GM12878 (cell line): ENCODE measurements at regions not wholly inside any gene's neighbourhood (a gene's known extent, or its start where the extent isn't known, plus 50 kb on each side); places are given as distances from the start of the nearest gene placed in this dataset.

Experiments used
- ATAC-seq: fragments of 200-7000 bp; cut with Tn5 transposase; 3 replicates; pipeline ENCODE4 v1.9.1; 2020; ENCODE audit warnings: mild to moderate bottlenecking, moderate library complexity
- BruUV-seq: library from RNA; stranded (reverse); fragments of 400-500 nt; replicated peaks from 2 replicates; lab custom pipeline; 2021; lab: Mats Ljungman, UMichigan
- CTCF ChIA-PET: fragments of 300-600 bp; sonication (Branson Sonifier 250); formaldehyde crosslinking; extraction: SDS; loops from one replicate; lab custom pipeline; 2021; ENCODE audit warnings: inconsistent platforms; lab: Yijun Ruan, JAX
- POLR2A ChIA-PET: fragments of 350-600 bp; formaldehyde crosslinking; extraction: SDS; loops from one replicate; lab custom pipeline; 2021; ENCODE audit warnings: inconsistent platforms; lab: Charles Lee
- RAD21 ChIA-PET: fragments of 300-600 bp; sonication (Branson Sonifier 250); formaldehyde crosslinking; loops from one replicate; lab custom pipeline; 2023; ENCODE audit warnings: antibody characterized with exemption; ENCODE audit not compliant: unreplicated experiment; lab: Charles Lee
- SMC1A ChIA-PET: fragments of 300-600 bp; sonication (Branson Sonifier 250); formaldehyde crosslinking; loops from one replicate; lab custom pipeline; 2023; ENCODE audit not compliant: unreplicated experiment, uncharacterized antibody; lab: Charles Lee
- DNase-seq: peaks from one replicate; pipeline ENCODE4 v3.0.0-alpha.2; 2011; ENCODE audit warnings: low read depth, low spot score
- FAIRE-seq: peaks from 3 replicates; lab custom pipeline; 2011; peaks lifted over from hg19 to GRCh38; lab: Jason Lieb, UNC
- H2AFZ ChIP-seq: 2 replicates; pipeline ENCODE4 v1.6.0; 2011; ENCODE audit warnings: low read depth, low read length, control low read depth; ENCODE audit not compliant: control insufficient read depth
- H3K27ac ChIP-seq: 2 replicates; pipeline ENCODE4 v1.5.1; 2011; ENCODE audit warnings: control low read depth; ENCODE audit not compliant: control insufficient read depth, insufficient read depth
- H3K27me3 ChIP-seq, 2 experiments: replicated peaks in 1 of 2; 2 replicates each; pipeline versions ENCODE4 v1.6.0 to v1.6.1; 2011; ENCODE audit warnings: low read length in 1 of 2; ENCODE audit not compliant: control insufficient read depth in 2 of 2, insufficient read depth in 2 of 2
- H3K36me3 ChIP-seq, 2 experiments: 2 replicates each; pipeline ENCODE4 v1.5.1; 2011; ENCODE audit warnings: low read length in 1 of 2; ENCODE audit not compliant: control insufficient read depth in 2 of 2, insufficient read depth in 2 of 2
- H3K4me1 ChIP-seq: 2 replicates; pipeline ENCODE4 v1.6.1; 2011; ENCODE audit warnings: mild to moderate bottlenecking, low read length, moderate library complexity, mixed read lengths; ENCODE audit not compliant: control insufficient read depth, insufficient read depth
- H3K4me2 ChIP-seq: 2 replicates; pipeline ENCODE4 v1.6.0; 2011; ENCODE audit warnings: control low read depth; ENCODE audit not compliant: control insufficient read depth, insufficient read depth
- H3K4me3 ChIP-seq: fragments of 200-600 bp; sonication (generic); 2 replicates; pipeline ENCODE4 v1.5.1; 2016
- H3K79me2 ChIP-seq: 2 replicates; pipeline ENCODE4 v1.6.0; 2011; ENCODE audit warnings: low read length; ENCODE audit not compliant: control insufficient read depth, insufficient read depth
- H3K9ac ChIP-seq: 2 replicates; pipeline ENCODE4 v1.8.0; 2011; ENCODE audit warnings: low read length, control low read depth, mixed read lengths; ENCODE audit not compliant: control insufficient read depth, insufficient read depth
- H3K9me3 ChIP-seq: replicated peaks from 3 replicates; pipeline ENCODE4 v1.5.1; 2011; ENCODE audit warnings: mild to moderate bottlenecking, low read length; ENCODE audit not compliant: control insufficient read depth, insufficient read depth
- H4K20me1 ChIP-seq: 2 replicates; pipeline ENCODE4 v1.6.0; 2011; ENCODE audit not compliant: control insufficient read depth, insufficient read depth
- ATF2 ChIP-seq: IDR thresholded peaks from 2 replicates; pipeline ENCODE4 v1.6.1; 2012; ENCODE audit warnings: low read length, inconsistent platforms
- BCL11A ChIP-seq: IDR thresholded peaks from 2 replicates; pipeline ENCODE4 v1.6.1; 2011; ENCODE audit warnings: low read depth, low read length
- BRCA1 ChIP-seq: IDR thresholded peaks from 2 replicates; pipeline ENCODE4 v1.6.1; 2011; ENCODE audit warnings: low read depth, low read length, improper control_type of control experiment
- CHD1 ChIP-seq: IDR thresholded peaks from 2 replicates; pipeline ENCODE4 v1.6.1; 2012; ENCODE audit warnings: low read depth, low read length, improper control_type of control experiment
- DPF2 ChIP-seq: fragments of 450-650 bp; IDR thresholded peaks from 2 replicates; pipeline ENCODE4 v1.6.1; 2017; ENCODE audit warnings: mild to moderate bottlenecking
- FOXM1 ChIP-seq: IDR thresholded peaks from 2 replicates; pipeline ENCODE4 v1.6.1; 2012; ENCODE audit warnings: low read depth, mild to moderate bottlenecking, inconsistent platforms, low read length, moderate library complexity
- IKZF1 ChIP-seq: fragments of 450-650 bp; conservative IDR thresholded peaks from 2 replicates; pipeline ENCODE4 v1.6.1; 2017; ENCODE audit warnings: antibody characterized with exemption, mild to moderate bottlenecking
- NFIC ChIP-seq: IDR thresholded peaks from 2 replicates; pipeline ENCODE4 v1.6.1; 2012; ENCODE audit warnings: low read depth, mild to moderate bottlenecking, inconsistent platforms, low read length, moderate library complexity
- SUPT20H ChIP-seq: IDR thresholded peaks from 2 replicates; pipeline ENCODE4 v1.6.1; 2011; ENCODE audit warnings: low read depth, mild to moderate bottlenecking, low read length, moderate library complexity, borderline replicate concordance; ENCODE audit not compliant: control insufficient read depth
- SUZ12 ChIP-seq: fragments of 200-600 bp; sonication (generic); IDR thresholded peaks from one replicate; pipeline ENCODE4 v1.6.1; 2018; ENCODE audit warnings: antibody characterized with exemption, mild to moderate bottlenecking; ENCODE audit not compliant: unreplicated experiment
- TARDBP ChIP-seq: IDR thresholded peaks from 2 replicates; pipeline ENCODE4 v1.6.1; 2016; ENCODE audit warnings: borderline replicate concordance
- TBL1XR1 ChIP-seq: IDR thresholded peaks from 2 replicates; pipeline ENCODE4 v1.6.1; 2012; ENCODE audit warnings: low read depth, low read length, improper control_type of control experiment
- TCF7 ChIP-seq: IDR thresholded peaks from 2 replicates; pipeline ENCODE4 v1.6.1; 2014; ENCODE audit warnings: antibody characterized with exemption, borderline replicate concordance
- ZNF24 ChIP-seq: fragments of 450-650 bp; IDR thresholded peaks from 2 replicates; pipeline ENCODE4 v1.6.1; 2017; ENCODE audit warnings: antibody characterized with exemption, mild to moderate bottlenecking
- ZZZ3 ChIP-seq: IDR thresholded peaks from 2 replicates; pipeline ENCODE4 v1.6.1; 2011; ENCODE audit warnings: low read depth; ENCODE audit not compliant: control insufficient read depth, insufficient read length
- in situ Hi-C: fragments of 300-500 bp; cut with MboI; formaldehyde crosslinking; loops from 9 replicates; pipeline ENCODE4 v1.14.3; 2018; ENCODE audit warnings: mixed read lengths
- intact Hi-C: fragments of 100-400 bp; cut with micrococcal nuclease; formaldehyde crosslinking; loops from one replicate; pipeline ENCODE4 v1.14.2; 2022; ENCODE audit not compliant: unreplicated experiment
- TF ChIP-seq, protein P1 (sequence below): fragments of 150-350 bp; IDR thresholded peaks from 2 replicates; pipeline ENCODE4 v1.6.1; 2016; ENCODE audit warnings: low read depth, low read length
- TF ChIP-seq, protein P2 (sequence below): IDR thresholded peaks from 2 replicates; pipeline ENCODE4 v1.6.1; 2012; ENCODE audit warnings: improper control_type of control experiment, low read depth, low read length; ENCODE audit not compliant: insufficient replicate concordance

DNA sequence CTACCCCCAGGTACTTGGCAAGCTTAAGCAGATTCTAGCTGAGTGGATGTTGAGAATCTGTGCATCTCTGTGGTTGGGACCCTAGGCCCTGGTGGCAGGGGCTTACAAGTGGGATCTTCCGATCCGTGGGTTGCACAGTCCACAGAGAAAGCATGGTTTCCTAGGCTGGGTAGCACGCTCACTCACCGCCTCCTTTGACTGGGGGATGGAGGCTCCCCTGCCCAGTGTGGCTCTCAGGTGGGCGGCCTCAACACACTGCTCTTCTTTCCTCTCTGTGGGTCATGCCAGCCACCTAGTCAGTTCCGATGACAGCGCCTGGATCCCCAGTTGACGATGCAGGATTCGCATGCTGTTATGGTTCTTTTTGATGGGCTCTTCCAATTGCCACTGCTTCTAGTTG, 639.5 kb upstream of the ADAMTS5 start (continued):
- TF ChIP-seq, protein P1, sequence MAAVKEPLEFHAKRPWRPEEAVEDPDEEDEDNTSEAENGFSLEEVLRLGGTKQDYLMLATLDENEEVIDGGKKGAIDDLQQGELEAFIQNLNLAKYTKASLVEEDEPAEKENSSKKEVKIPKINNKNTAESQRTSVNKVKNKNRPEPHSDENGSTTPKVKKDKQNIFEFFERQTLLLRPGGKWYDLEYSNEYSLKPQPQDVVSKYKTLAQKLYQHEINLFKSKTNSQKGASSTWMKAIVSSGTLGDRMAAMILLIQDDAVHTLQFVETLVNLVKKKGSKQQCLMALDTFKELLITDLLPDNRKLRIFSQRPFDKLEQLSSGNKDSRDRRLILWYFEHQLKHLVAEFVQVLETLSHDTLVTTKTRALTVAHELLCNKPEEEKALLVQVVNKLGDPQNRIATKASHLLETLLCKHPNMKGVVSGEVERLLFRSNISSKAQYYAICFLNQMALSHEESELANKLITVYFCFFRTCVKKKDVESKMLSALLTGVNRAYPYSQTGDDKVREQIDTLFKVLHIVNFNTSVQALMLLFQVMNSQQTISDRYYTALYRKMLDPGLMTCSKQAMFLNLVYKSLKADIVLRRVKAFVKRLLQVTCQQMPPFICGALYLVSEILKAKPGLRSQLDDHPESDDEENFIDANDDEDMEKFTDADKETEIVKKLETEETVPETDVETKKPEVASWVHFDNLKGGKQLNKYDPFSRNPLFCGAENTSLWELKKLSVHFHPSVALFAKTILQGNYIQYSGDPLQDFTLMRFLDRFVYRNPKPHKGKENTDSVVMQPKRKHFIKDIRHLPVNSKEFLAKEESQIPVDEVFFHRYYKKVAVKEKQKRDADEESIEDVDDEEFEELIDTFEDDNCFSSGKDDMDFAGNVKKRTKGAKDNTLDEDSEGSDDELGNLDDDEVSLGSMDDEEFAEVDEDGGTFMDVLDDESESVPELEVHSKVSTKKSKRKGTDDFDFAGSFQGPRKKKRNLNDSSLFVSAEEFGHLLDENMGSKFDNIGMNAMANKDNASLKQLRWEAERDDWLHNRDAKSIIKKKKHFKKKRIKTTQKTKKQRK = no peak
- no peak for TF ChIP-seq BCL11A
- no peak for TF ChIP-seq TCF7
- no peak for TF ChIP-seq IKZF1
- no peak for TF ChIP-seq ATF2

GRCh38 chr21:27596196-27596595, 629.3 kb upstream of the ADAMTS5 start:
- ChIA-PET POLR2A (no interaction called here), RAD21 (no interaction called here), CTCF (no interaction called here), SMC1A (no interaction called here)
- no peak overlapping the region for H2AFZ ChIP-seq
- no peaks in the 10 kb centered on the region for H3K9me3 ChIP-seq
- H3K36me3 ChIP-seq = no peaks in the 10 kb centered on the region
- no peak for ATAC-seq
- no peak for DNase-seq
- intact Hi-C loops (no loop called here), in situ Hi-C loops (no loop called here)
- H3K4me3 ChIP-seq = no peak overlapping the region
- H3K27ac ChIP-seq = no peak overlapping the region
- no peak for FAIRE-seq
- no peaks in the 10 kb centered on the region for H3K27me3 ChIP-seq
- TF ChIP-seq TARDBP (no peak), DPF2 (no peak), ZZZ3 (no peak), BRCA1 (no peak), CHD1 (no peak), TBL1XR1 (no peak), FOXM1 (no peak), NFIC (no peak), ZNF24 (no peak), SUPT20H (no peak), SUZ12 (no peak)
- TF ChIP-seq, protein P2, sequence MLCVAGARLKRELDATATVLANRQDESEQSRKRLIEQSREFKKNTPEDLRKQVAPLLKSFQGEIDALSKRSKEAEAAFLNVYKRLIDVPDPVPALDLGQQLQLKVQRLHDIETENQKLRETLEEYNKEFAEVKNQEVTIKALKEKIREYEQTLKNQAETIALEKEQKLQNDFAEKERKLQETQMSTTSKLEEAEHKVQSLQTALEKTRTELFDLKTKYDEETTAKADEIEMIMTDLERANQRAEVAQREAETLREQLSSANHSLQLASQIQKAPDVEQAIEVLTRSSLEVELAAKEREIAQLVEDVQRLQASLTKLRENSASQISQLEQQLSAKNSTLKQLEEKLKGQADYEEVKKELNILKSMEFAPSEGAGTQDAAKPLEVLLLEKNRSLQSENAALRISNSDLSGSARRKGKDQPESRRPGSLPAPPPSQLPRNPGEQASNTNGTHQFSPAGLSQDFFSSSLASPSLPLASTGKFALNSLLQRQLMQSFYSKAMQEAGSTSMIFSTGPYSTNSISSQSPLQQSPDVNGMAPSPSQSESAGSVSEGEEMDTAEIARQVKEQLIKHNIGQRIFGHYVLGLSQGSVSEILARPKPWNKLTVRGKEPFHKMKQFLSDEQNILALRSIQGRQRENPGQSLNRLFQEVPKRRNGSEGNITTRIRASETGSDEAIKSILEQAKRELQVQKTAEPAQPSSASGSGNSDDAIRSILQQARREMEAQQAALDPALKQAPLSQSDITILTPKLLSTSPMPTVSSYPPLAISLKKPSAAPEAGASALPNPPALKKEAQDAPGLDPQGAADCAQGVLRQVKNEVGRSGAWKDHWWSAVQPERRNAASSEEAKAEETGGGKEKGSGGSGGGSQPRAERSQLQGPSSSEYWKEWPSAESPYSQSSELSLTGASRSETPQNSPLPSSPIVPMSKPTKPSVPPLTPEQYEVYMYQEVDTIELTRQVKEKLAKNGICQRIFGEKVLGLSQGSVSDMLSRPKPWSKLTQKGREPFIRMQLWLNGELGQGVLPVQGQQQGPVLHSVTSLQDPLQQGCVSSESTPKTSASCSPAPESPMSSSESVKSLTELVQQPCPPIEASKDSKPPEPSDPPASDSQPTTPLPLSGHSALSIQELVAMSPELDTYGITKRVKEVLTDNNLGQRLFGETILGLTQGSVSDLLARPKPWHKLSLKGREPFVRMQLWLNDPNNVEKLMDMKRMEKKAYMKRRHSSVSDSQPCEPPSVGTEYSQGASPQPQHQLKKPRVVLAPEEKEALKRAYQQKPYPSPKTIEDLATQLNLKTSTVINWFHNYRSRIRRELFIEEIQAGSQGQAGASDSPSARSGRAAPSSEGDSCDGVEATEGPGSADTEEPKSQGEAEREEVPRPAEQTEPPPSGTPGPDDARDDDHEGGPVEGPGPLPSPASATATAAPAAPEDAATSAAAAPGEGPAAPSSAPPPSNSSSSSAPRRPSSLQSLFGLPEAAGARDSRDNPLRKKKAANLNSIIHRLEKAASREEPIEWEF = no peak
- no TSS peak for BruUV-seq
- no peaks in the 10 kb centered on the region for H3K79me2 ChIP-seq
- no peaks in the 10 kb centered on the region for H4K20me1 ChIP-seq
- no peaks in the 10 kb centered on the region for H3K4me1 ChIP-seq
- H3K9ac ChIP-seq = no peak overlapping the region
- H3K4me2 ChIP-seq = no peak overlapping the region
